Smooth muscle cell (in vitro differentiated cells): ENCODE measurements at regions not wholly inside any gene's neighbourhood (a gene's known extent, or its start where the extent isn't known, plus 50 kb on each side); places are given as distances from the start of the nearest gene placed in this dataset.

Experiments
- DNase-seq: peaks from one replicate; lab custom pipeline; 2025; ENCODE audit not compliant: unreplicated experiment; lab: John Stamatoyannopoulos, UW
- H2AFZ ChIP-seq: fragments of 200-600 bp; sonication (generic); 2 replicates; pipeline ENCODE4 v1.6.0; 2016; ENCODE audit warnings: antibody characterized with exemption, low read depth, mild to moderate bottlenecking
- H3F3A ChIP-seq: fragments of 200-600 bp; sonication (generic); 2 replicates; pipeline ENCODE4 v1.6.0; 2017; ENCODE audit warnings: antibody characterized with exemption, low read depth
- H3K27ac ChIP-seq: fragments of 200-600 bp; sonication (generic); 2 replicates; pipeline ENCODE4 v1.5.1; 2016; ENCODE audit warnings: low read depth, mild to moderate bottlenecking
- H3K27me3 ChIP-seq: fragments of 200-600 bp; sonication (generic); 2 replicates; pipeline ENCODE4 v1.6.1; 2016; ENCODE audit warnings: low read depth, mild to moderate bottlenecking
- H3K36me3 ChIP-seq: fragments of 200-600 bp; sonication (generic); 2 replicates; pipeline ENCODE4 v1.5.1; 2016; ENCODE audit warnings: low read depth
- H3K4me1 ChIP-seq: fragments of 200-600 bp; sonication (generic); 2 replicates; pipeline ENCODE4 v1.5.1; 2016; ENCODE audit warnings: low read depth
- H3K4me2 ChIP-seq: fragments of 200-600 bp; sonication (generic); 2 replicates; pipeline ENCODE4 v1.6.0; 2016; ENCODE audit warnings: mild to moderate bottlenecking
- H3K4me3 ChIP-seq: fragments of 200-600 bp; sonication (generic); 2 replicates; pipeline ENCODE4 v1.5.1; 2016; ENCODE audit warnings: mild to moderate bottlenecking
- H3K79me2 ChIP-seq: fragments of 200-600 bp; sonication (generic); 2 replicates; pipeline ENCODE4 v1.6.0; 2016; ENCODE audit warnings: low read depth, mild to moderate bottlenecking
- H3K9ac ChIP-seq: fragments of 200-600 bp; sonication (generic); 2 replicates; pipeline ENCODE4 v1.6.0; 2016; ENCODE audit warnings: low read depth
- H3K9me3 ChIP-seq: fragments of 200-600 bp; sonication (generic); replicated peaks from 2 replicates; pipeline ENCODE4 v1.5.1; 2016; ENCODE audit warnings: low read depth
- H4K20me1 ChIP-seq: fragments of 200-600 bp; sonication (generic); 2 replicates; pipeline ENCODE4 v1.6.0; 2016; ENCODE audit warnings: low read depth
- CTCF ChIP-seq: fragments of 200-600 bp; sonication (generic); IDR thresholded peaks from 2 replicates; pipeline ENCODE4 v1.5.1; 2017; ENCODE audit warnings: borderline replicate concordance, mild to moderate bottlenecking, antibody characterized with exemption; ENCODE audit not compliant: insufficient read depth, poor library complexity, severe bottlenecking
- WGBS: methylation state at CpG from one replicate; pipeline ENCODE4 v1.1.7; 2016; ENCODE audit warnings: low lambda C conversion rate; 5-methylcytosine and 5-hydroxymethylcytosine counted together

- Histone ChIP-seq H3K9me3 (no peaks in the 10 kb centered on the region), H3F3A (peaks cover 10% of the 10 kb centered on the region), H4K20me1 (no peaks in the 10 kb centered on the region), H3K27ac (peak overlapping the region; percentile 58), H3K9ac (no peak overlapping the region), H3K79me2 (no peaks in the 10 kb centered on the region), H3K4me2 (peak overlapping the region; percentile 75), H3K4me1 (peaks cover 41% of the 10 kb centered on the region), H3K36me3 (no peaks in the 10 kb centered on the region), H3K4me3 (peak overlapping the region; percentile 5), H3K27me3 (no peaks in the 10 kb centered on the region), H2AFZ (peak overlapping the region; percentile 19)
- DNase-seq: no peak
- TF ChIP-seq CTCF: no peak
- 20% methylated on average over 9 of the region's 9 CpGs for WGBS
These were observed 364.4 kb downstream of the ZNF521 start for GRCh38 chr18:24987303-24988252.

GRCh38 chr18:24988253-24988840 lies 363.6 kb downstream of the ZNF521 start:
- H3F3A ChIP-seq: peaks cover 10% of the 10 kb centered on the region
- H3K4me2 ChIP-seq: no peak overlapping the region
- peaks cover 33% of the 10 kb centered on the region for H3K4me1 ChIP-seq
- WGBS: 91% methylated on average over 7 of the region's 7 CpGs
- no peaks in the 10 kb centered on the region for H3K36me3 ChIP-seq
- H3K9ac ChIP-seq: no peak overlapping the region
- peak overlapping the region; percentile 19 for H2AFZ ChIP-seq
- no peaks in the 10 kb centered on the region for H4K20me1 ChIP-seq
- no peak for TF ChIP-seq CTCF
- no peaks in the 10 kb centered on the region for H3K27me3 ChIP-seq
- H3K79me2 ChIP-seq: no peaks in the 10 kb centered on the region
- no peak overlapping the region for H3K4me3 ChIP-seq
- no peak for DNase-seq
- no peaks in the 10 kb centered on the region for H3K9me3 ChIP-seq
- peak overlapping the region; percentile 58 for H3K27ac ChIP-seq

GRCh38 chr18:24989760-24990593 lies 362.0 kb downstream of the ZNF521 start:
- no peak overlapping the region for H3K4me2 ChIP-seq
- H3K9ac ChIP-seq: no peak overlapping the region
- 89% methylated on average over 7 of the region's 7 CpGs for WGBS
- no peak overlapping the region for H3K27ac ChIP-seq
- H2AFZ ChIP-seq: no peak overlapping the region
- H3K27me3 ChIP-seq: no peaks in the 10 kb centered on the region
- no peaks in the 10 kb centered on the region for H3K36me3 ChIP-seq
- no peak for DNase-seq
- no peaks in the 10 kb centered on the region for H3K79me2 ChIP-seq
- peaks cover 10% of the 10 kb centered on the region for H3F3A ChIP-seq
- no peak overlapping the region for H3K4me3 ChIP-seq
- no peak for TF ChIP-seq CTCF
- no peaks in the 10 kb centered on the region for H4K20me1 ChIP-seq
- peaks cover 30% of the 10 kb centered on the region for H3K4me1 ChIP-seq
- no peaks in the 10 kb centered on the region for H3K9me3 ChIP-seq
